ENCODE measurements at regions not wholly inside any gene's neighbourhood (a gene's known extent, or its start where the extent isn't known, plus 50 kb on each side); places are given as distances from the start of the nearest gene placed in this dataset.

DNA sequence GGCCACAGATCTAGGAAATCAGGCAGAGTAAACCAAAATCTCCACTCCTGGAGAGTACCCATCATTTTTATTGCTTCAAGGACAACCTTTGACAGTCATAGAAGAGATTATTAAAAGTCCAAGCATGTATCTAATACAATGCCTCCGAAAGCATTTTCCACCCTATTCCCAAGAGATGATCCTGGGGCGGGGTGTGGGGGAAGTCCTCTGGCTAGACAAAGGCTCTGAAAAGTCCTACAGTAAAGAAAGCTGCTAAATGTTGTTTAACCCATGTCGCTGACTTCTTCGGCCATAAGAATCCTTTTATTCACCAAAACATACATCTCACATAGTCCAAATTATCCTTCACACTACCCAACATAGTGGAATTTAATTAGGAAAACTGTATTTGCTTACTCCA, 115.7 kb upstream of the STT3B start:
- H2BK5ac ChIP-seq (ENCODE audit: low read depth, low read length, poor library complexity, severe bottlenecking), result no peak overlapping the region
- H3K4me1 ChIP-seq (ENCODE audit: control insufficient read depth, insufficient read depth, low read depth, low read length), result no peaks in the 10 kb centered on the region
- no peaks in the 10 kb centered on the region for H3K79me1 ChIP-seq (replicated peaks; ENCODE audit: low read length, poor library complexity, severe bottlenecking)
- no peak overlapping the region for H3K4ac ChIP-seq (ENCODE audit: low read depth in 1 of 2, low read length in 2 of 2)
- no peak overlapping the region for H3K4me2 ChIP-seq (ENCODE audit: low read length, poor library complexity, severe bottlenecking)
- no peaks in the 10 kb centered on the region for H3K27me3 ChIP-seq (ENCODE audit: control insufficient read depth in 1 of 2, insufficient read depth in 1 of 2, low read length in 2 of 2)
- H3K9me3 ChIP-seq (ENCODE audit: control insufficient read depth, low read length), result no peaks in the 10 kb centered on the region
- 92% methylated on average over 2 of the region's 4 CpGs for WGBS
- no peak overlapping the region for H3K23ac ChIP-seq (ENCODE audit: low read length in 2 of 2)
- no peak overlapping the region for H2BK120ac ChIP-seq (ENCODE audit: low read depth, low read length)
- H3K14ac ChIP-seq (ENCODE audit: low read length in 2 of 2), result no peak overlapping the region
- H2BK12ac ChIP-seq (ENCODE audit: low read length in 2 of 2), result no peak overlapping the region
- H2AK5ac ChIP-seq (ENCODE audit: low read length, severe bottlenecking), result no peak overlapping the region
- no peak overlapping the region for H3K27ac ChIP-seq (ENCODE audit: low read length, poor library complexity, severe bottlenecking)
- H2BK15ac ChIP-seq (ENCODE audit: low read depth, poor library complexity, severe bottlenecking), result no peak overlapping the region
- H3K9ac ChIP-seq (ENCODE audit: low read length), result no peak overlapping the region
- no peak overlapping the region for H4K91ac ChIP-seq (ENCODE audit: low read length)
- H3K36me3 ChIP-seq (ENCODE audit: control insufficient read depth in 1 of 2, insufficient read depth in 2 of 2, low read depth in 1 of 2, low read length in 2 of 2), result no peaks in the 10 kb centered on the region
- H2AFZ ChIP-seq (ENCODE audit: low read depth, low read length), result no peak overlapping the region
- H4K8ac ChIP-seq (ENCODE audit: low read length), result no peak overlapping the region
- no peak overlapping the region for H3K18ac ChIP-seq (ENCODE audit: low read depth in 1 of 2, low read length in 2 of 2)
- DNase-seq, result no peak
- no peak overlapping the region for H3K4me3 ChIP-seq (ENCODE audit: insufficient read depth in 1 of 2, low read depth in 1 of 2, low read length in 2 of 2)

- no peaks in the 10 kb centered on the region for H3K79me1 ChIP-seq (replicated peaks; ENCODE audit: low read length, poor library complexity, severe bottlenecking)
- no peaks in the 10 kb centered on the region for H3K4me1 ChIP-seq (ENCODE audit: control insufficient read depth, insufficient read depth, low read depth, low read length)
- H2AK5ac ChIP-seq (ENCODE audit: low read length, severe bottlenecking), result no peak overlapping the region
- H3K4me2 ChIP-seq (ENCODE audit: low read length, poor library complexity, severe bottlenecking), result no peak overlapping the region
- H3K18ac ChIP-seq (ENCODE audit: low read depth in 1 of 2, low read length in 2 of 2), result no peak overlapping the region
- H3K36me3 ChIP-seq (ENCODE audit: control insufficient read depth in 1 of 2, insufficient read depth in 2 of 2, low read depth in 1 of 2, low read length in 2 of 2), result no peaks in the 10 kb centered on the region
- H4K8ac ChIP-seq (ENCODE audit: low read length), result no peak overlapping the region
- no peaks in the 10 kb centered on the region for H3K27me3 ChIP-seq (ENCODE audit: control insufficient read depth in 1 of 2, insufficient read depth in 1 of 2, low read length in 2 of 2)
- H3K4ac ChIP-seq (ENCODE audit: low read depth in 1 of 2, low read length in 2 of 2), result no peak overlapping the region
- WGBS, result 100% methylated on average over 1 of the region's 1 CpG
- no peak overlapping the region for H3K4me3 ChIP-seq (ENCODE audit: insufficient read depth in 1 of 2, low read depth in 1 of 2, low read length in 2 of 2)
- H2BK12ac ChIP-seq (ENCODE audit: low read length in 2 of 2), result no peak overlapping the region
- H3K14ac ChIP-seq (ENCODE audit: low read length in 2 of 2), result no peak overlapping the region
- H2BK15ac ChIP-seq (ENCODE audit: low read depth, poor library complexity, severe bottlenecking), result no peak overlapping the region
- H3K9me3 ChIP-seq (ENCODE audit: control insufficient read depth, low read length), result no peaks in the 10 kb centered on the region
- H3K9ac ChIP-seq (ENCODE audit: low read length), result no peak overlapping the region
- H3K23ac ChIP-seq (ENCODE audit: low read length in 2 of 2), result no peak overlapping the region
- no peak for DNase-seq
- H2BK5ac ChIP-seq (ENCODE audit: low read depth, low read length, poor library complexity, severe bottlenecking), result no peak overlapping the region
- H4K91ac ChIP-seq (ENCODE audit: low read length), result no peak overlapping the region
- H2AFZ ChIP-seq (ENCODE audit: low read depth, low read length), result no peak overlapping the region
- H2BK120ac ChIP-seq (ENCODE audit: low read depth, low read length), result no peak overlapping the region
- H3K27ac ChIP-seq (ENCODE audit: low read length, poor library complexity, severe bottlenecking), result no peak overlapping the region
Observed at GRCh38 chr3:31417486-31417885, 115.2 kb upstream of the STT3B start.

GRCh38 chr3:31420311-31420710, 112.4 kb upstream of the STT3B start:
- H3K4me2 ChIP-seq (ENCODE audit: low read length, poor library complexity, severe bottlenecking), result no peak overlapping the region

DNA sequence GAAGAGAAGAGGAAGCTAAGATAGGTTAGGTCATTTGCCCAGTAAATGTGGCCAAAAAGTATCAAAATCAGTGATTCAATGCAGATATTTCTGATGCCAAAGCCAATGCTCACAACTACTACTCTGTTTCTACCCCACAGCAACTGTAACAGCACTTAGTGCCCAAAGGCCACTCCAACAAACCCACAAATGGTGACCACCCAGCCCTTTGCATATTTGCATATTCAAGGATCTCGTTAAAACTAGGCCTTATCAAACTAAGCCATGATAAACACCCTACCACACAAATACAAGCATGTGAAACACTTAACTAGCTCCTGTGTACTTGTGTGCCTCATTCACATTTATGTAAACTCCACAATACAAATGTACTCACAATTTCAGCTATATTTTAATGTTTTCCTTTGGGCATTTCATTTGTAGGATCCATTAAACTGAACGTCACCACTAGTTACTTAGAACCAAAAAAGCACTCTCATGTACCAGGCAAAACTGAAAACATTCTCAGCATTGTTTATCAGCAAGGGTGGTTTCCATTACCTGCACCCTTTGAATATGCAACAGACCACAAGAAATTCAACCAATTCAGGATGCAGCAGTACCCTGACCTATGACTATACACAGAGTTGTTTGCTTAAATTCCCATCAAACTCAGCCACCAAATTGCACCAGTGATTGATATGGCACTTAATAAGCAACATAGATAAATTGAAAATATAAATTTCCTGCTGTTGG, 111.2 kb upstream of the STT3B start:
- Histone ChIP-seq H4K91ac (ENCODE audit: low read length) (no peak overlapping the region), H3K27me3 (ENCODE audit: control insufficient read depth in 1 of 2, insufficient read depth in 1 of 2, low read length in 2 of 2) (no peaks in the 10 kb centered on the region), H3K79me1 (replicated peaks; ENCODE audit: low read length, poor library complexity, severe bottlenecking) (no peaks in the 10 kb centered on the region), H3K36me3 (ENCODE audit: control insufficient read depth in 1 of 2, insufficient read depth in 2 of 2, low read depth in 1 of 2, low read length in 2 of 2) (no peaks in the 10 kb centered on the region), H2BK120ac (ENCODE audit: low read depth, low read length) (no peak overlapping the region), H3K27ac (ENCODE audit: low read length, poor library complexity, severe bottlenecking) (no peak overlapping the region), H3K4me1 (ENCODE audit: control insufficient read depth, insufficient read depth, low read depth, low read length) (peaks cover 2% of the 10 kb centered on the region), H3K4ac (ENCODE audit: low read depth in 1 of 2, low read length in 2 of 2) (no peak overlapping the region), H2BK15ac (ENCODE audit: low read depth, poor library complexity, severe bottlenecking) (no peak overlapping the region), H3K4me3 (ENCODE audit: insufficient read depth in 1 of 2, low read depth in 1 of 2, low read length in 2 of 2) (no peak overlapping the region), H2AK5ac (ENCODE audit: low read length, severe bottlenecking) (no peak overlapping the region), H3K14ac (ENCODE audit: low read length in 2 of 2) (no peak overlapping the region), H3K9ac (ENCODE audit: low read length) (no peak overlapping the region), H2AFZ (ENCODE audit: low read depth, low read length) (no peak overlapping the region), H3K9me3 (ENCODE audit: control insufficient read depth, low read length) (peaks cover 7% of the 10 kb centered on the region), H2BK12ac (ENCODE audit: low read length in 2 of 2) (no peak overlapping the region), H2BK5ac (ENCODE audit: low read depth, low read length, poor library complexity, severe bottlenecking) (no peak overlapping the region), H3K4me2 (ENCODE audit: low read length, poor library complexity, severe bottlenecking) (no peak overlapping the region), H3K18ac (ENCODE audit: low read depth in 1 of 2, low read length in 2 of 2) (no peak overlapping the region), H4K8ac (ENCODE audit: low read length) (no peak overlapping the region), H3K23ac (ENCODE audit: low read length in 2 of 2) (no peak overlapping the region)
- no peak for DNase-seq
- 78% methylated on average over 2 of the region's 2 CpGs for WGBS

More at GRCh38 chr3:31420311-31420710, 112.4 kb upstream of the STT3B start:
- H3K27ac ChIP-seq (ENCODE audit: low read length, poor library complexity, severe bottlenecking), result no peak overlapping the region
- peaks cover 4% of the 10 kb centered on the region for H3K9me3 ChIP-seq (ENCODE audit: control insufficient read depth, low read length)
- H2BK120ac ChIP-seq (ENCODE audit: low read depth, low read length), result no peak overlapping the region
- H2BK15ac ChIP-seq (ENCODE audit: low read depth, poor library complexity, severe bottlenecking), result no peak overlapping the region
- no peak overlapping the region for H4K8ac ChIP-seq (ENCODE audit: low read length)
- H3K14ac ChIP-seq (ENCODE audit: low read length in 2 of 2), result no peak overlapping the region
- H3K18ac ChIP-seq (ENCODE audit: low read depth in 1 of 2, low read length in 2 of 2), result no peak overlapping the region
- no peak overlapping the region for H3K4ac ChIP-seq (ENCODE audit: low read depth in 1 of 2, low read length in 2 of 2)
- no peak overlapping the region for H2BK5ac ChIP-seq (ENCODE audit: low read depth, low read length, poor library complexity, severe bottlenecking)
- H2AFZ ChIP-seq (ENCODE audit: low read depth, low read length), result no peak overlapping the region
- WGBS, result 70% methylated on average over 3 of the region's 4 CpGs
- H3K4me1 ChIP-seq (ENCODE audit: control insufficient read depth, insufficient read depth, low read depth, low read length), result peaks cover 2% of the 10 kb centered on the region
- no peaks in the 10 kb centered on the region for H3K36me3 ChIP-seq (ENCODE audit: control insufficient read depth in 1 of 2, insufficient read depth in 2 of 2, low read depth in 1 of 2, low read length in 2 of 2)
- no peak overlapping the region for H3K4me3 ChIP-seq (ENCODE audit: insufficient read depth in 1 of 2, low read depth in 1 of 2, low read length in 2 of 2)
- no peaks in the 10 kb centered on the region for H3K79me1 ChIP-seq (replicated peaks; ENCODE audit: low read length, poor library complexity, severe bottlenecking)
- DNase-seq, result no peak
- H4K91ac ChIP-seq (ENCODE audit: low read length), result no peak overlapping the region
- no peak overlapping the region for H2AK5ac ChIP-seq (ENCODE audit: low read length, severe bottlenecking)
- H3K23ac ChIP-seq (ENCODE audit: low read length in 2 of 2), result no peak overlapping the region
- no peak overlapping the region for H3K9ac ChIP-seq (ENCODE audit: low read length)
- no peak overlapping the region for H2BK12ac ChIP-seq (ENCODE audit: low read length in 2 of 2)
- H3K27me3 ChIP-seq (ENCODE audit: control insufficient read depth in 1 of 2, insufficient read depth in 1 of 2, low read length in 2 of 2), result no peaks in the 10 kb centered on the region
